ENCODE measurements at regions not wholly inside any gene's neighbourhood (a gene's known extent, or its start where the extent isn't known, plus 50 kb on each side); places are given as distances from the start of the nearest gene placed in this dataset.
"Not testable (repeated sequence)": the region's sequence is repeated elsewhere in the genome, so short reads cannot be mapped to it uniquely, and the experiment has no call there.

DNA sequence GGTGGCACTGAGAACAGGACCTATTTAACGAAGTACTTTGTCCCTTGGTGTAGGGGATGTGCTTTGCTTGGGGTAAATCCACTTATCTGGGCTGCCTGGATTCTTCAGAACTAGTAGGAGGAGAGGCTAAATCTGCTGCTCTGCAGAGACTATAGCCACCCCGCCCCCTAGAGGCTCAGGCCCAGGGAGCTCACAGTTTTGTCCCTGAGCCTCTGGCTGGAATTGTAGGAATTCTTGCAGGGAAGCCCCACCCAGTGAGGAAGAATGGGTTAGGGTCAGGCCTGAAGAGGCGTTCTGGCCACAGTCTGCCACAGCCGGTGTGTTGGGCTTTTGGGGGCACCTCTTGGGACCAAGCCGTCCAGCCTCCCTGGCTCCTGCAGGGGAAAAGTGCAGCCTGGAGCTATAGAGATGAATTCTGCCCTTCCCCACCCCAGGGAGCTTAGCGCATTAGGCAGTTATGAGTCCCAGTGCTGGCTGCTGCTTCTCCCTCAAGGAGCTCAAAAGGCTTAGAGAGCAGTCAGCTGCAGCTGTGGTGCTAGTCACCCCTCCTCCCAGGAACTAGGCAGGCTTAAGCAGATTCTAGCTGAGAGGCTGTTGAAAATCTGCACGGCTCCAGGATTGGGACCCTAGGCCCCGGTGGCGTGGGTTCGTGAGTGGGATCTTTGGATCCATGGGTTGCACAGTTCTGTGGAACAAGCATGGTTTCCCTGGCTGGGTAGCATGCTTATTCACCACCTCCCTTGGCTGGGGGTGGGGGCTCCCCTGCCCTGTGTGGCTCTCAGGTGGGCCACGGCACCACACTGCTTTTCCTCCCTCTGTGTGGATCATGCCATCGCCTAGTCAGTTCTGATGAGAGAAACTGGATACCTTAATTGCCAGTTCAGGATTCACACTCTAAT lies 237.4 kb upstream of the TOM1L1 start:
- no peak for DNase-seq (ENCODE audit: low read depth in 4 of 4, low spot score in 2 of 4)

GRCh38 chr17:54666559-54666958 lies 234.1 kb upstream of the TOM1L1 start:
- DNase-seq (ENCODE audit: low read depth in 4 of 4, low spot score in 2 of 4) = no peak

DNA sequence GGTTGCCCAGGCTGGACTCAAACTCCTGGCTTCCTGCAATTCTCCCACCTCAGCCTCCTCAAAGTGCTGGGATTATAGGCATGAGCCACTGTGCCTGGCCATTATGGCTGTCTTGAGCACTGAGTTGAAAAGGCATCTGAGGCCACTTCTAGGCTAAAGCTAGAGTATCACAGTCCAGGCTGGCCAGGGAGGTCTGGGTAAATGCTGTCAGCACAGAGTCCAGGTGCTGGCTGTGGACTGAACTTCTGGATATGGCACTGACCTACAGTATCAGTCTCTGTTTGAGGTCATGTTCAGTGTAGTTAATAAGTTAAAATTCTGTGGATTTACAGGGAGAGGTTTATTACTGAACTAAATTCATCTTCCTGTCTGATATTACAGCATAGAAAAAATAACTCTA lies 222.5 kb upstream of the TOM1L1 start:
- DNase-seq (ENCODE audit: low read depth in 4 of 4, low spot score in 2 of 4) = no peak

- DNase-seq (ENCODE audit: low read depth in 4 of 4, low spot score in 2 of 4) = no peak
Observed at GRCh38 chr17:54680410-54680809, 220.2 kb upstream of the TOM1L1 start.

DNA sequence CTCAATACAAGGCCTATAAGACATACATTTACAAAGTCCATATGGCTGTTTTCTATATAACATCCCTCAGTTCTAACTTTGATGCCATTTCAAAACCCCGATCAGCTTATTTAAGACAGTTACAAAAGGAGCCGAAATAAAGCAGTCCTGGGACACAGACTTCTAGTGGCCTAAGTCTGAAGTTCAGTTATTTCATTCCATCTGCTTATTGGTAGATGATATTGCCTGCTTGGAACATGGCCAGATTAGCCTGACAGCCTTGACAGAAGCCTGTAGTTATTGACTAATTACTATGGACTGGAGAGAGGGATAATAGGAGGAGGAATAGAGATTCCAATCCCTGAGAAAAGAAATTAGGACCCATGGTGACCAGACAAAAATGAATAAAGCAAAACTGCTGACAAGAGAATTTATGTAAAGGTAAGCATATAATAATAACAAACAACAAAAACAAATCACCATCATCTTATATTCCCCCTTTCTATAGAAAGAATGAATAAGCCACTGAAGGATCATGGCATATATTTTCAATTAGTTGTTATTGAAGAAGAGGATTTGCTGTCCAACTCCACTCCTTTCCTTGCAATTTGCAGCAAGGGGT lies 206.3 kb upstream of the TOM1L1 start:
- no peak for DNase-seq (ENCODE audit: low read depth in 4 of 4, low spot score in 2 of 4)

DNA sequence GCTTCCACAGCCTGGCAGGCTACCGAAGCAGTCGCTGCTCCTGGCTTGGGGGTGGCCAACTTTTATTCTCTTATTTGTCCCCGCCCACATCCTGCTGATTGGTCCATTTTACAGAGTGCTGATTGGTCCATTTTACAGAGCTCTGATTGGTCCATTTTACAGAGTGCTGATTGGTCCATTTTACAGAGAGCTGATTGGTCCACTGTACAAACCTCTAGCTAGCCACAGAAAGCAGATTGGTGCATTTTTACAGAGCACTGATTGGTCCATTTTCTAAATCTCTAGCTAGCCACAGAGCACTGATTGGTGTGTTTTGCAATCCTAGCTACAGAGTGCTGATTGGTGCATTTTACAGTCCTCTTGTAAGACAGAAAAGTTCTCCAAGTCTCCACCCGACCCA lies 187.9 kb upstream of the TOM1L1 start:
- not testable (repeated sequence) for DNase-seq (ENCODE audit: low read depth in 4 of 4, low spot score in 2 of 4)

GRCh38 chr17:54718286-54718685 lies 182.4 kb upstream of the TOM1L1 start:
- DNase-seq (ENCODE audit: low read depth in 4 of 4, low spot score in 2 of 4) = no peak

DNA sequence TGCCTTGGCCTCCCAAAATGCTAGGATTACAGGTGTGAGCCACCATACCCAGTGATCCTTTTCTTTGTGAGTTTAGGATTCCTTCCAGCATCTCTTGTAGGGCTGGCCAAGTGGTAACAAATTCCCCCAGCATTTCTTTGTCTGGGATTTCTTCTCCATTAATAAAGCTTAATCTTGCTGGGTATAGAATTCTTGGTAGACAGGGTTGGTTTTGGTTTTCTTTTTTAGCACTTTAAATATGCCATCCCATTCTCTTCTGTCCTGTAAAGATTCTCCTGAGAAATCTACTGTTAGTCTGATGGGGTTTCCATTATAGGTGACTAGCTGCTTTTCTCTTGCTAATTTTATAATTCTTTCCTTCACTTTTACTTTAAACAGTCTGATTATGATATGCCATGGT lies 173.0 kb upstream of the TOM1L1 start:
- no peak for DNase-seq (ENCODE audit: low read depth in 4 of 4, low spot score in 2 of 4)

DNA sequence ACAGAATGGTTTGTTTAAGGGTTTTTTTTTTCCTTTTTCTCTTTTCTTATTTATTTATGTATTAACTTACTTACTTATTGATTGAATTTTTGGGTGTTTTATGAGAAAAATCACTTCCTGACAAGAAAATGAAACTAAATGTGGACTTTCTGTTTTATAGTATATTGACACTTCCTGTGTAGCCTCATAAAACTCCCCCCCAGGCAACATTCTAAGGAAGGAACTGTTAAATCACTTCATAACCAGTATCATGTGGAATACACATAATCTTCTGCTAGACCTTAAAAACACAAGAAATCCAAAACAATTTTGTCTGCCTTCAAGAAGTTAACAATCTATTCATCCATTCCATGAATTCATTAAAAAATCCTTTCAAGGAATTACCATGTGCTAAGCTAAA lies 164.1 kb upstream of the TOM1L1 start:
- no peak for DNase-seq (ENCODE audit: low read depth in 4 of 4, low spot score in 2 of 4)

GRCh38 chr17:54738496-54738895 lies 162.2 kb upstream of the TOM1L1 start:
- DNase-seq (ENCODE audit: low read depth in 4 of 4, low spot score in 2 of 4) = no peak

GRCh38 chr17:54744750-54745149 lies 155.9 kb upstream of the TOM1L1 start:
- DNase-seq (ENCODE audit: low read depth in 4 of 4, low spot score in 2 of 4) = no peak

- no peak for DNase-seq (ENCODE audit: low read depth in 4 of 4, low spot score in 2 of 4)
Observed at GRCh38 chr17:54745239-54745638, 155.4 kb upstream of the TOM1L1 start.

DNA sequence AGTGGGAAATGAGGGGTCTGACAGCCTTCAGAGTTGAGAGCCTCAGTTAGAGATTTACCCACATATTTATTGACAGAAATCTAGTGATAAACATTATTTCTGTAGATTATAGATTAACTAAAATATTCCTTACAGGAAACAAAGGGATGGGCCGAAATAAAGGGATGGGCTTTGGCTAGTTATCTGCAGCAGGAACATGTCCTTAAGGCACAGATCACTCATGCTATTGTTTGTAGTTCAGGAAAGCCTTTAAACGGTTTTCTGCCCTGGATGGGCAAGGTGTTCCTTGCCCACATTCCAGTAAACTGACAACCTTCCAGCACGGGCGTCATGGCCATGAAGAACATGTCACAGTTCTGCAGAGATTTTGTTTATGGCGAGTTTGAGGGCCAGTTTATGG lies 154.8 kb upstream of the TOM1L1 start:
- no peak for DNase-seq (ENCODE audit: low read depth in 4 of 4, low spot score in 2 of 4)

GRCh38 chr17:54749157-54749556 lies 151.5 kb upstream of the TOM1L1 start:
- no peak for DNase-seq (ENCODE audit: low read depth in 4 of 4, low spot score in 2 of 4)

DNA sequence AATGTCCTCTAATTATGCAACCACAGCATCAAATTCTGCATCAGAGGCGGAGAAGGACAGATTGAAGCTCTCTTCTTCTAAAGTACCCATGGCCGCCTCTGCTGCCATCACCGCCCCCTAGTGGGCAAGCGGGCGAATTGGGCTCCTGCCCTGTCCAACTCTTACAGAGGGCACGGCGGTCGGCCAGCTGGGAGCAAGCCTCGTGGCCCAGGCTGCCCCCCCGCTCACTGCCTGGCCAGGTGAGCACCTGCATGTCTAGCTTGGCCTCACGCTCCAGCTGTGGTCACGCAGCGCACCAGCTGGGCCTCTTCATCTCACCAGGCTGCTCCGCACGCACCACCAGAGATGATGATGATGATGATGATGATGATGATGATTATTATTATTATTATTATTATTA lies 146.1 kb upstream of the TOM1L1 start:
- no peak for DNase-seq (ENCODE audit: low read depth in 4 of 4, low spot score in 2 of 4)

DNA sequence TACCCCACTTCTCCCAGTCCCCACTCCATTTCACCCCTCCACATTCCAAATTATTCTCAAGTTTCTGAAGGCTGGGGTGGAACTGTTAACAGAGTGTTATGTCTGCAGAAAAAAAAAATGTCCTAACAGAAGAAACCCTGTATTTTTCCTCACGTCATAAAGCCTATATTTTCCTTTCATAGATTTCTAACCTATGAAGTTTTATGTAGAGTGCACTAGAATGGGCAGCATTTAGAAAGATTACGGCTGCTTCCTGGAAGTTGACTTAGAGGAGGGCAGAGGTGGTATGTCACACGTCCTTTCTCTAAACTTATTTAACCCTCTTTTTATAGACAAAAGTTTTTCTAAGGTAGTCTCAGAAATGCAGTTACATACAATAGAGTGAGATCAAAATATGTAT lies 139.8 kb upstream of the TOM1L1 start:
- no peak for DNase-seq (ENCODE audit: low read depth in 4 of 4, low spot score in 2 of 4)

DNA sequence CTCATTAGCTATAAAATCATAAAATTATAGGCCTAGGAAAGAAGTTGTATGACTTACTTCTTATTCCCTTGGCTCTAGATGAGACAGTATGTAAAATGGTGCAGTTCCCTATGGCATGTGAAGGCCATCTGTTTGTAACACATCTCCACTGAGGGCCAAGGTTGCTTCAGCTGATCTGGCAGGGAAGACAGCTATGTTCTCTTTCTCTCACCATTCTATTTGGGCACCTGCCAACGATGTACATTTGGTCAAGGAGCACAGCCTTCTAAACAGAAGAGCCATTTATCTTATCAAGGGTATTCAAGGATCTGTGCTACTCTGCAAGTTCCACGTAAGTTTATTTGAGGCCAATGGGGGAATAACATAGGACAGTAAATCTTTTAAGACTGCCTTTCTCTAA lies 129.8 kb upstream of the TOM1L1 start:
- DNase-seq (ENCODE audit: low read depth in 4 of 4, low spot score in 2 of 4) = no peak

GRCh38 chr17:54771409-54771915 lies 129.2 kb upstream of the TOM1L1 start:
- no peak for DNase-seq (ENCODE audit: low read depth in 4 of 4, low spot score in 2 of 4)

- DNase-seq (ENCODE audit: low read depth in 4 of 4, low spot score in 2 of 4) = no peak
Observed at GRCh38 chr17:54780238-54780637, 120.4 kb upstream of the TOM1L1 start.

DNA sequence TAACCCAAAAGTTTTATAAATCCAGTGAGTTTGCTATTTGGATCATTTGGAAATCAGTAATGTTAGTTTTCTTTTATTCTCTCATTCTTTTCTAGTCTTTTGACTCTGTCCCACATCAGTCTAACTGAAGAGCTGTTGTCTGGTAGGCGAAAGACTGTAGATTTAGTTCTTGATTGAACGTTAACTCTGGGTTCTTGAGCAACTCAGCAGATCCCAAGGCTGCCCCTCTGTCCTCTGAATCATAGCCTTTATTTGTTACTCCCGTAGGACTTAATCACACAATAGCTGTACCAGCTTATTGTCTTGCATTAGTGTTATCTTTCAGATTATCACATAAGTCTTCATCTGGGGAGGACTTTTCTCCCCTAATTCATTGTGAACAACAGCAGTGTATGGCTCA lies 119.3 kb upstream of the TOM1L1 start:
- DNase-seq (ENCODE audit: low read depth in 4 of 4, low spot score in 2 of 4) = no peak

- DNase-seq (ENCODE audit: low read depth in 4 of 4, low spot score in 2 of 4) = no peak
Observed at GRCh38 chr17:54784305-54784704, 116.3 kb upstream of the TOM1L1 start.

DNA sequence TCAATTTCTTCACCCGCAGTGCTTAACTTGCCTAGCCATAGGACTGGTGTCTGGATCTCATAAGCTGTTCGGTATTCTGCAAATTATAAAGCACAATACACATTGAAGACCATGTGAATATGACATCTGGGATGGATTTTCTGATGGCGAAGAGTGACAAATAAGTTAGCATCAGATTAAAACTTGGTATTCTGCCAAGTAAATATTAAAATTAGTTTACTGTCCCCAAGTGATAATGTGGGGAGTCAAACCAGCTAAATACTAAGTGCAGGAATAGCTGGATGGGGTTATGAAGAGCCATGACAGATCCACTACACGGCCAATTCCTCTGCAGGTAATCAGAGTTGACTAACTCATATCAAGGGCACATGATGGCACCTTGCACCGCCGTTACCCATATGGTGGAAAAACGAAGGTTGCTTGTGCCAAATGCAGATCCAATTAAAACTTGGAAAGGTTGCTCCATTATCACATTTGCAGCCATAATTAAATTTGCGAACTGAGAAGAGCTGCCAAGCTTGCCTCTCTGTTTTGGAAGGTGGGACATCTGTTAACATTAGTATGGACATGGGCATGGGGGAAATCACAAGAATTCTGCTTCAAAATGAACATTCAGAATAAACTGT lies 114.9 kb upstream of the TOM1L1 start:
- no peak for DNase-seq (ENCODE audit: low read depth in 4 of 4, low spot score in 2 of 4)

All from left renal cortex interstitium (tissue), 4 donors.